ENCODE measurements at regions not wholly inside any gene's neighbourhood (a gene's known extent, or its start where the extent isn't known, plus 50 kb on each side); places are given as distances from the start of the nearest gene placed in this dataset.
"Not testable (repeated sequence)": the region's sequence is repeated elsewhere in the genome, so short reads cannot be mapped to it uniquely, and the experiment has no call there.

DNA sequence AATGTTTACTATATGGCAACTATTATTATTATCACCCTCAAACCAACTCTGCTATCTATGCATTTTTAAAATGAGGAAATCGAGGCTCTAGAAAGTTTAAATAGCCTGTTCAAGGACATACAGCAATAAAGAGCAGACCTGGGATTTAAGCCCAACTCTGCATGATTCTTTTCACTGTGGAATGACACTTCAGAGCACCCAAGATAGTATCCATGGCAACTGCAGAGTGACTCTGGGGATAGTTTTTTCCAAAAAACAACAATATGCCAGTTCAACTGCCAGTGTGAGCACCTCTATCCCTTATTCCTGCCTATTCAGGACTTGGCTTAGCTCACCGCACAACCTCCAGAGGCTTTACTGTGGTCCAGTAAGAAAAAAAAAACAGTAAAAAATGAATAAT is 293.9 kb downstream of the BRINP2 start:
- DNase-seq, result no peak

DNA sequence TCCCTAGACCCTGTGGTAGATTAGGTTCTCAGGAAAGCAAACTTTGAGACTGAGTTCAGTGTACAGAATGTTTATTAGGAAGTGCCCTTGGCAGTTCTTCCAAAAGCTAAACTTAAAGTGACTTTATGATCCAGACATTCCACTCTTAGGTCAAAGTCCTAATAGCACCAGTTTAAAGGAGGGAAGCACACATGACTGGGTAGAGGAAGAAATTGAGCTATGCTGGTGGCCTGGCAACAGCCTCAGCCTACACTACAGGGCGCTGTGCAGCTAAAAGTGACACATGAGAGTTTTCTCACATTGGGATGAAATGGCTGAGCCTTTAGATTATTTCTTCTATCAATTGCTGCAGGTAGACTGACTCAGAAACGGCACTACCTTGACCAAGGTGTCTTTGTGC is 280.4 kb downstream of the BRINP2 start:
- no peak for DNase-seq

DNA sequence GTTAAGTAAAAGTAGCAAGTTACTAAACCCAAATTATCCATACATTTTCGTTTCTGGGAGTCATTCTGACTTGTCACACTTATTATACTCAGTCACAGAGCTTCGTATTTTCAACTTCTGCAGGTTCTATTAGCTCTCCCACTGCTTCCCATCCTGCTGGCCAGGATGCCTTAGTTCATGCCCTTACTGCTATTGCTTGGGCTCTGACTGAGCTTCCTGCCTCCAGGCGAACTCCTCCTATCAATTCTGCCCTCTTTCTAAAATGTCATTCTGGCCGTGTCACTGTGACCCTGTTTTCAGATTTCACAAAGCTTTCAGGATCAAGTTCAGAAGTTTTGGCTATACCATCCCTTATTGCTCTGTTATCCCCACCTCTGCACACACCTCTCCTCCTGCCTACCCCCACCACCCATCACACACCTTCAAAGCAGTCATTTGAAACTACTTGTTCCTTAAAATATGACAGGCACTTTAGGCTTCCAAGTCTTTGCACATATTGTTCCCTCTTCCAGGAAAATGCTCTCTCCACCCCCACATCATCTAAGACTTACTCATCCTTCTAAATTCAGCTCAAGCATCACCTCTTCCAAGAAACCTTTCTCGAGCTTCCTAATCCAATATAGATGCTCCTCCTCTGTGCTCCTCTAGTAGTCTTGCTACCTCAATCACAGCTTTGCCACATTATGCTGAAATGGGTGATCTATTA is 278.0 kb downstream of the BRINP2 start:
- DNase-seq, result no peak

DNA sequence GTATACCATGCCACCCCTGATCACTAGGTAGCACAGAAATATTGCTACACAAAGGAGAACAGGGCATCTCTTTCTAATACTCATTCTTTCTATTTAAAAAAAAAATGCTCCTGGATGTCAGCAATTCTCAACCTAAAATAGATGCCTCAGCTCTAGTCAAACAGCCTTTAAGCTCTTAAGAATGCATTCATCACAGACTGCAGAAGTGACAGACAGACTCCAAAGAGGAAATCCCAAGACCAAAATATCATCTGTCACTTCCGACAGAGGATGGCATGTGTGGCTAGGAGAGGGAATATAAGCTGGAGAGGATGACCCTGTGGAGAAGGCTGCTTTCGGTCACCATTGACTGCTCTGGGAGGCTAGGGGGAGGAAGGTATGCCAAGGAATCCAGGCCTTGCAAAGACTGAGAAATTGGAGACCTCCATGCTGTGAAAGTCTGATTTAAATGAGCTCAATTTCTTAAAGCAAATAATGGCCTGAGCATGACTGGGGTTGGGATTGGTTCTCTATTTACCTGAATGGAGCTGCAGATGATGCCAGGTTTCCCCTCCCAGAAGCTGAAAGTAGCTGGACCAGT is 277.4 kb downstream of the BRINP2 start:
- no peak for DNase-seq

DNA sequence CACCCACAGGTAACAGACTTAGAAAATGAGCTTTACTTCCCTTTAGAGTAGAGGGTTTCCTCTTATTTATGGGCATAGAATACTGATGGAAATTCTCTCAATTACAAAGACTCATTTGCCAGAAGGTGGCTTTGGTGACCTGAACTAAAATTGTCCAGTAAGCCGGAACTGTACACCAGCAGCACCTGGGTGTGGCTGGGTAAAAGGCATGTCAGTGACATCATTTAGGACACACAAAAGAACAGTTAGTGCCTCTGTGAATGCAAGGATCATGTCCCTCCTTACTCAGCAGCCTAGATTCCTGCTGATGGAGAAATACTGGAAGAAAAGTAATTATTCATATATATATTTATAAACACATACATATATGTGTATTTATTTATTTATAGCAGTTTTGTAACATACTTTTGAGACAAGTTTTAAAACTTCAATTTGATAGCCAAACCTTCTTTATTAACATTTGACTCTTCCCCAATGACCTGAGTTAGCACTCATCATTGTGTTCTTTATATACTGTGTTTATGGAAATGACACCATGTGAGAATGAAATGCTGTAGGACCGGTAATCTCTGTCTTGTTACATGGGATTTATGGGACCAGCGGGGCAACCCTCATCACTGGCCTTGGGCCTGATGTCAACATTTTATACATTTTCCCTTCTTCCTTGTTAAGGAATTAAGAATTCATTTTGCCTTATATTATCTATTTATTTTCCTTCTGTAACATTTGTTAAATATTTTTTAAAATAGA is 274.4 kb downstream of the BRINP2 start:
- no peak for DNase-seq

DNA sequence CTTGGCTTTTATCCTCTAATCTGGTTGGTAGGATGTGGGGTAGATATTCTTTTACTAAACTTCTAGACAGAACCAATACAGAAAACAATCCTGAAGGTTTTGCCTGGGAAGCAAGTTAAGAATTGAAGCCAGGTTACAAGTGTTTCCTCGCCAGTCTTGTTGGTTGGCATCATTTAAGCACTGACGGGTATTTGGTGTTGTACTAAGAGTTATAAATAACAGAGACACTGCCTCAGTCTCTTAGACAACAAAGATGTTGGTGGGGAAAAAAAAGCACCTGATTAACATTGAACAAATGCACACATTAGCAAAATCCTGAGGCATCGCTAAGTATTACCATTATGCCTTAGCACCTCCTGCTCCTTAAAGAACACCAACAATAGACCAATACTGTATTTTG is 272.2 kb downstream of the BRINP2 start:
- DNase-seq, result no peak

DNA sequence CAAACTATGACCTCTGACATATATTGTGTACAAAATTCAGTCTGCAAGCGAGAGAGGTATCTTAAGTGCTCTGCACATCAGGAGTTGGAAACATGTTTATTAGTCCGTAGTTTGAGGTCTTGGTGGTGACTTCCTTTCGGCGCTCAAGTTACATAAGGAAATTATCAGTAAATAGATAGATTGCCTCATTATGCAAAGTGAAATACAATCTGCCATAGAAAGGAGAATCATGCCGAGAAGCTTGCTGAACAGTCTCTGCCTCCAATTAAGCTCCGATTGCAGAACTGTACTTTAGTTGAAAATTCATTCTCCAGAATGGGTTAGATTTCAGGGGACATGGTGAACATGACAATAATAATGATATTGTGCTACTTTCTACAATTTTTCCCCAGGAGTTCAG is 271.8 kb downstream of the BRINP2 start:
- peak; percentile 73 for DNase-seq

DNA sequence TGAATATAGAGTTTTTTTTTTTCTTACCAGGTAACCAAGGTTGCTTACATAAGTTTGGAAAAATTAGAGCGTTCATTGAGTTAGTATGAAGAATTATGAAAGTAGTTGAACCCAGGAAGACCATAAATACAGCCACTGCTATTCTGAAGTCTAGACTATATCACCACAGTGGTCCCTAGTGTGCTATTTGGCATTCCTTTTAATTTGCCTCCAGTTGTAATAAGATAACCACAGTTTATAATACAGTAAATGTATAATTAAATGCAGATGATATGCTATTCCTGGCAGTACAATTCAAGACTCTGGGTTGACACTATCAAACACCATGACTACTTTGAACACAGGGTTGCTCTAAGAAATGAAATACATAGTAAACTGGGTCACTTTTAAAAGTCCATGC is 270.5 kb downstream of the BRINP2 start:
- DNase-seq, result no peak

DNA sequence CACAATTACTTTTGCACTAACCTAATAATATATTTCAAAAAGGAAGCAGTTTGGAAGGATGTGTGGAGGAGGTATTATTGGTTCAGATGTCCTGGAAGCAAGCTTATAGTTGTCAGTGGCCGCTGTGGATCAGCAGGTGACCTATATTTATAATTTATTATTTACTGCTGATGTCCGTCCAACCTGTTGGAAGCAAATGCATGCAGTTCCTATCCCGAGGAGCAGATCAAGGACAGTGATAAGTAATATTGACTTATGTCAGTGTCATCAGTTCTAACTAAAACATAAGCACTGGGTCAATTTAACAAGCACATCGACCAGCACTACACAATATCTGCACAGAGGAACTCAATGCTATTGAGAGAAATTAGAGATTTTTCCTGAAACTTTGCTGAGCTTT is 270.1 kb downstream of the BRINP2 start:
- DNase-seq, result no peak

DNA sequence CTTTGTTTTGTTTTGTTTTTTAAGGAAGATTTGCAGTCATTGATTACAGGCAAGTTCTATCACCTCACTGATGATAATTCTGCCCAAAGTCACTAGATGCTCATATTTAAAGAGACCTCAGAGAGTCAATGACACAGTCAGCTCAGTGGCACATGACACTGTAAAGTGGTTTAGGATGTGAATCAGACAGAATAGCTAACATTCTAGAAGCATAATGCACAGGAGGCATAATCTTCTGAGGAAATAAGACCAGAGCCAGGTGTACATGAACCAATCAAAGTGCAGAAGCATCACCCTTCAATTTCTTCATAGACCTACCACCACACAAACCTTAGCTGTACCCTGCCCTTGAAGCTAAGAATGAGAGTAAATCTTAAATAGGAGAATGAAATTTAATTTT is 268.5 kb downstream of the BRINP2 start:
- no peak for DNase-seq

DNA sequence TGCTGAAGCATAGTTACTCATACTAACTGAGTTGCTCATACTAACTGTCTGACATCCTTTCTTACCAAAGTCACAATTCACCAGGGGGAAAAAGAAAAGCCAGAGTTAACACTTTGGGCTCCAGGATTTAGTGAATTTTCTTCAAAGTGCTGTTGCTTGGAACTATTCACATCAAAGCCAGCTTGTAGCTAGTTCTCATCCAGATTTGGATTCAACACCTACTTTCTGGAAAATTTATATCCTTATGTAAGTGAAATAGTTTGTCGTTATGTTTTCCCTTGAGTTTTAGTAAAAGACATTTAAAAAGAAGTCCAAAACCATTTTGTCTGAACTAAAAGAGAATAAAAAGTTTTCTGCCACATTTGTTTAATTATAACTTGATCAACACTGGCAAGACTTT is 264.6 kb downstream of the BRINP2 start:
- no peak for DNase-seq

DNA sequence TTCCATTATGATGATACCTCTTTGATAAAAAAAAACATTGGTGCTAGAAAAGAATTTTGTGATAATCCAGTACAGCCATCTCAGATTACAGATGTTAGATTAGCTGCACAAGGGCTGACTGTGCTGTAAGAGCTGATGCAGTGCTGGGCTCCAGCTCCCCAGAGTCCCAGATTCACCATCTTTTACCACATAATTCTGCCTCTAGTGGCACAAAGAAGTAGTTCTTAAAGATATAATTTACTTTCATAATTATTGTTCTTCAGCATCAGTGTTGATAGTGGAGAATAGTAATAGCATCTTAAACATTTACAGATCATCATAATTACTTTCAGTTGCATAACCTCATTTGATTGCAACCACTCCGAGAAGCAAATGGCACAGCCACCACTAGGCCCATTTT is 262.1 kb downstream of the BRINP2 start:
- no peak for DNase-seq

DNA sequence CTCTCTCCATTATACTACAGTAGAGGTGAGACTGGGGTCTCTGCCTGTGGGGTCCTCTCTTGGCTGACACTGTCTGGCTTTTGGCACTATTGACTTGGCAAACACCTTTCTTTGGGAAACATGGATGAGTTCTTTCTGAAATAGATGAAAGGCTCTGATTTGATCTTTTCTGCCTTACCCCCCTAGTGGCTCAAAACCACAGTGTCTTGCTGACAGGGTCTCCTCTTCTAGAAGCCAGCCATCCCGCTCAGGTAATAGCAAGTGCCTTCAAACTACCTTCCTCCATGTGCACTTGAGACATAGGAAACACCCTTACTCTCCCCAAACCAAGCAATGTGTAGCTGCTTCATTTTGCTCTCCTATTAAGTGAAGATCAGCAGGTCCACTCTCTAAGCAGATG is 260.4 kb downstream of the BRINP2 start:
- DNase-seq, result no peak

DNA sequence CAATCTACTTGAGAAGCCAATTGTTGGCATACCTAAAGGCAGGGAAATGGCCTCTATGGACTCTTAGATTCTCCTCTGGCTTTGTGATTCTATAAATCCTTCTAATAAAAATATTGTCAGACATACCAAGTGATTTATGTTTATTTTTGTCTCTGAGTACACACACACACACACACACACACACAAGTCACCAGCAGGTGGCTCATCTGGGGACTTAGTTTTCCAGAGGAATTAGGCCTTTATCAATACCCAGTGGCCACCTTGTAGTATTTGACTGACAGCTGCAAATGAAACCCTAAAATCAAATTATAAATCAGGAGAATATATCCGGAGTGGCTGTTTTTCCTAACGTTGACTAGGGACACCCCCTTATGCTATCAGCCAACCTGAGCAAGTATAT is 258.5 kb downstream of the BRINP2 start:
- DNase-seq, result no peak

DNA sequence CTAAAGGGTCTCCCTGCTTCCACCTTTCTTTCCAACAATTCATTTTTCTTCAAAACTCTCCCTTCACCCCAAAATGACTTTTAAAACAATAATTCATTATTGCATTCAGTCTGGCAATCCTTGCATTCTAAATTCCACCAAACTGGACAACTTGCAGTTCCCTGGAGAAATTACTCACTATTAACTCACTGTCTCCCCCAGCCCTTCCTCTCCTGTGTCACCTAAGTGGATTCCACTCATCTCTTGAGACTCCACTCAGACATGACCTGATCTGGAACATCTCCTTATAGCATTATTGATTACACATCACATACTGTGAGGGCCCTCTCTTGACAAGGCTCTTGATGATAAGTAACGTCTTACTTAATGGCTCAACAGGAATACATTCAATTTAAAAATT is 257.1 kb downstream of the BRINP2 start:
- DNase-seq, result no peak

DNA sequence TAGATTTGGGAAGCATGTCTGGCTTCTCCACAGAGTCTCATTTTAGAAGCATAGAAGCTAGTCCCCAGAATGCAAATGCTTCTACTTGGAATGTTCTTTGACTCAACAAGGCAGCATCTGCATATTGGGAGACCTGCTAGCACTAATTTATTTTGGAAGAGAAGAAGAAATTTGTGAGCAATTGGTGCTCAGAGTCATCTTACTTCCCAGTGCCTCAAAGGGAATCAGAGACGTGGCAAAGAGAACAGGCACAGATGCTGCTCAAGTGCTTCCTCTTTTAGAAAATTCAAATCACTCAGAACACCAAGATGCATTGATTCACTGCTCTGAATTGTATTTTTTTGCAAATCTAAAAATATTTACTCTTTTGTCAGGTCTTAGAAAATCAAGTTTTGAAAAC is 255.7 kb downstream of the BRINP2 start:
- no peak for DNase-seq

DNA sequence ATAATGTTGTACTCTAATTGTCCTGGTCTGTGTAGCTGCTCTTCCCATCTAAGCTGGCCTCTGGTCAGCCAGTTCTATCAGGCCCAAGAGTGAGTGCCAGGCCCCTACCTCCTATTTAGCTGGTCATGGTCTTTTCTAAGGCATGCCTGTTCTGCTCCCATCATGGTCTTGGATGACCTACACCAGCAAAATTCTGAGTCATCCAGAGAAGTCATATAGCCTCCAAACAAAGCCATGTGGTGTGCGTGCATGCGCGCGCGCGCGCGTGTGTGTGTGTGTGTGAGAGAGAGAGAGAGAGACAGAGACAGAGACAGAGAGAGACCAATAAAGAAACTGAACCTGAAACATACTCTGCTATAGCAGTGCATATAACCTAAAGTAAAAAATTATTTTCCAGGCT is 254.4 kb downstream of the BRINP2 start:
- no peak for DNase-seq

DNA sequence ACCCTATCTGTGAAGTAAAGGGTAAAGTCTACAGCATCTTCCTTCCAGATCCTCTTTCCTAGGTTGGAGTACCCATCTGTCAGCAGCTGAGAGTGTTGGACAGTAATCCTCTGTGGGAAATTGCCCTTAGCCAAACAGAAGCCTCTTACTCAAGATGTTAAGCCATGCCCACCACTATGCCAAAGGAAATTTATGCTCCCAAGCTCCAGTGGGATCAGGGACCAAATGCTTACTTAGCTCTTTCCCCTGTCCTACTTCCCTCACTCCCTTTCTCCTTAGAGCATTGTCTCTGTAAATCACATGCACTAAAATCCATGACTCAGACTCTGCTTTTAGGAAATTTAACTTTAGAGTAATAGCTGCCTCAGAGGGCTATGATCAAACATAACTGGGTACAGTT is 254.0 kb downstream of the BRINP2 start:
- no peak for DNase-seq

DNA sequence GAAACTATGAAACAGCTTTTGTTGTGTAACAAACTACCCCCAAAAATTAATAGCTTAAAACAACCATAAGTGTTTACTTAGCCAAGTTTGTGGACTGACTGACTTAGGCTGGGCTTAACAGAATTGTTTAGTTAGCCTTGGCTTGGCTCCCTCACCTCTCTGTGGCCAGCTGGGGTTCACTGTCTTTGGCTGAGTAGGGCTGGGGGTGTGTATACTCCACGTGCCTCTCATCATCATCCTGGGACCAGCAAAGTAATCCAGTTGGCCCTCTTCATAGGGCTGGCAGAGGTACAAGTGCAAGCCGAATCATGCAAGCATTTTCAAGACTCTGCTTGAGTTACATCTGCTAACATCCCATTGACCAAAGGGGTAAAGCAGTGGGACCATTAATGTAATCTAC is 252.3 kb downstream of the BRINP2 start:
- DNase-seq, result no peak

DNA sequence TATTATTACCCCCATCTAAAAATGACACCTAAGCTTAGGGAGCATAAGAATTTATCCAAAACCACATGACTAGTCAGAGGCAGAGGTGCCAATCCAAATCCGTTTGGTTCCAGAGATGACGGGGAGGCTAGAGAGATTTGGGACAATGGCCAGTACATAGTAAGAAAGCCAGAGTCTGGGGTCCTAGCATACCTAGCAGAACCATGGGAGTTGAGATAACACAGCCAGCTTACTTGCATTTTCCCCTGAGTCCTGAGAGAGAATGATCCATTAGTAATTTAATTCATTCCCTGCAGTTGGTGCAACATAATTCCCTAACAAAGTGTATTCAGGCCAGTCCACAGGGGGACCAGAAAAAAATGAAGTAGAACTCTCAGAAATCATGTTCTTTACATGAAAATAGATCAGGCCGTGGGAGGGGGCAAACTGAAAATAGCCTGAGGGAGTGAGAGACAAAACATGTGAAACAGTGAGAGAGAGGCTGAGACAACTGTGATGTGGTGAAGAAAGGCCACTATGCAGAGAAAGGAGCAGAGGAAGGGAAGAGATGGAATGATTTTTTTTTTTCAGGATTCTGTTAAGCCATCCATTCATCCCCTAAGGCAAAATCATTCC is 243.3 kb downstream of the BRINP2 start:
- DNase-seq, result no peak

DNA sequence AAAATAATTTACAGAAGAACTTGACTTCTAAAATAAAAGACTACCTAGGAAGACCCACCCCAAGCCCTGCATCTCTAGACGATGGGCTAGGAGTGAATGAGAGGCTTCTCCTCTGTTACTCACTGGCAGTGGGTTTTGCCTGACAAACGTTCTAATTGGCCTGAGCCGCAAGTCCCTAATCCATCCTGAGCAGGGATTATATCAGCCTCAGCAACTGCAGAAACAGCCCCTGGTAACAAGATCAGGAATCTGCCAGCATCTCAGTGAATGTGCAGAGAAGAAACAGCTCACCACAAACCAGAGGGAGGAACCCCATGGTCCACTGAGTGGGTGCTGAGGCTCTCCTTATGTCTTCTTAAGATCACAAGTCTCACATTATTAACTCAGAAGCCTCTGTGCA is 240.6 kb downstream of the BRINP2 start:
- DNase-seq, result no peak

DNA sequence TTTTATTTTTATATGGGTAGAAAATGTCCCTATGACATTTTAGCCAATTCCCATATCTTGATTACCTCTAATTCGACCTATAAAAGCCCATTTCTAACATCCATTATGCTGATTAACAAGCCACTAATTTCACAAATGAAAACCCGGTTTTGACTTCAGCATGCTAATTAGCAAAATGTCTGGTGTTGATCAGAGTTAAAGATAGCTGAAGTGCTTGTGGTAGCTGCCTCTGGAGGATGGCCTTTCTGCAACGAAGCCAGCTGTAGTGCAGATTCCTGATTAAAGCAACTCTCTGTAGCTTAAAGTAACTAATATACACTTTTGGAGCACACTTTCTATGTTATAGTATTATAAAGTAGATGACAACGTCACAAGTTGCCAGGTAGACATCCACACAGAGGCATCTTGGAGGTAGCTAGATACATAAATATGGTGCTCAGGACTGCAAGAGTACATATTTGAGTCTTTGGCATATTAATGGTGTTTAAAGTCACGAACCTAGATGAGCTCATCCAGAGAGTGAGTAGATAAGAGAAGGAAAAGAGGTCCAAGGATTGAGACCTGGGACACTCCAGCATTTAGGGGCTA is 239.5 kb downstream of the BRINP2 start:
- DNase-seq, result no peak

DNA sequence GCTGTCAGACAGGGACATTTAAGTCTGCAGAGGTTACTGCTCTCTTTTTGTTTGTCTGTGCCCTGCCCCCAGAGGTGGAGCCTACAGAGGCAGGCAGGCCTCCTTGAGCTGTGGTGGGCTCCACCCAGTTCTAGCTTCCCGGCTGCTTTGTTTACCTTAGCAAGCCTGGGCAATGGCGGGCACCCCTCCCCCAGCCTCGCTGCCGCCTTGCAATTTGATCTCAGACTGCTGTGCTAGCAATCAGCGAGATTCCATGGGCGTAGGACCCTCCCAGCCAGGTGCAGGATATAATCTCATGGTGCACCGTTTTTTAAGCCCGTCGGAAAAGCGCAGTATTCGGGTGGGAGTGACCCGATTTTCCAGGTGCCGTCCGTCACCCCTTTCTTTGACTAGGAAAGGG is 235.6 kb downstream of the BRINP2 start:
- not testable (repeated sequence) for DNase-seq

DNA sequence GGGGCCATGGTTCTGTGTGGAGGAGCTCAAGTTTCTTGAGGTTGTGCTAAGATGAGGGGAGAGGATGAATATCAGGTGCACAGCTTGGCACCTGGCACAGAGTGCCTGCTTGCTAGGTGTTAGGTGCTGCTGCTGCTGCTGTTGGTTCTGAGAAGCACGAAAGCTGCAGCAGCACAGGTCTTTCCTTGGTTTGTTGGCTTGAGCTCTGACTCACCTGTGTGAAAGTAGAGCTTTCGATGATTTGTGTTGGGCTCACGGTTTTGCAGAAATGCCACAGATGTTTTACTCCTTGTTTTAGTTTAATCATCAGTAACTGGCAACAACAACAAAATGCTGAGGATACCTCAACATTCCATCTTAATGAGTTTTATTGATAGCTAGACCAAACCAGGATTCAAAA is 221.6 kb downstream of the BRINP2 start:
- no peak for DNase-seq

Measured in NCI-H1436 treated with DMSO at 0.1 percent for 48 hours (cell line).